ENCODE measurements at regions not wholly inside any gene's neighbourhood (a gene's known extent, or its start where the extent isn't known, plus 50 kb on each side); places are given as distances from the start of the nearest gene placed in this dataset.
A peak's percentile ranks its signal among the peaks of the same experiment; 100 is the strongest.

- no peak for TF ChIP-seq TAF1 (IDR thresholded peaks at IDR 0.05; ENCODE audit: low read depth)
- no peak for TF ChIP-seq FOXM1 (IDR thresholded peaks at IDR 0.05; ENCODE audit: borderline replicate concordance, low read depth)
- no peak for TF ChIP-seq NFIC (IDR thresholded peaks at IDR 0.05)
- no peak for TF ChIP-seq EP300 (IDR thresholded peaks at IDR 0.05; ENCODE audit: borderline replicate concordance)
- no peak for TF ChIP-seq YY1 (IDR thresholded peaks at IDR 0.05; ENCODE audit: low read depth)
- no peak for TF ChIP-seq RAD21 (IDR thresholded peaks at IDR 0.05; ENCODE audit: low read depth)
- no peak for TF ChIP-seq ZBTB7A (IDR thresholded peaks at IDR 0.05; ENCODE audit: low read depth)
- no peak for TF ChIP-seq TEAD4 (IDR thresholded peaks at IDR 0.05)
- no peak for TF ChIP-seq TCF12 (IDR thresholded peaks at IDR 0.05; ENCODE audit: low read depth)
- TF ChIP-seq USF1 (IDR thresholded peaks at IDR 0.05): no peak
- no peak for TF ChIP-seq CREB1 (IDR thresholded peaks at IDR 0.05; ENCODE audit: low read depth)
- no peak for TF ChIP-seq REST (IDR thresholded peaks at IDR 0.05; ENCODE audit: low read depth)
- no peak for TF ChIP-seq MAX (IDR thresholded peaks at IDR 0.05)
- no peak for TF ChIP-seq CEBPB (IDR thresholded peaks at IDR 0.05)
- no peak for TF ChIP-seq EGR1 (IDR thresholded peaks at IDR 0.05)
Observed at GRCh38 chr4:97360733-97361132, 782.5 kb downstream of the STPG2 start.

GRCh38 chr4:97367878-97368277, 775.4 kb downstream of the STPG2 start:
- TF ChIP-seq TEAD4 (IDR thresholded peaks at IDR 0.05): peak; percentile 60; the same call in 1 of the 2 replicates
- peak; percentile 81 for TF ChIP-seq NFIC (IDR thresholded peaks at IDR 0.05)
- no peak for TF ChIP-seq USF1 (IDR thresholded peaks at IDR 0.05)

GRCh38 chr4:97370568-97370967, 772.7 kb downstream of the STPG2 start:
- no peak for TF ChIP-seq USF1 (IDR thresholded peaks at IDR 0.05)
- TF ChIP-seq MAX (IDR thresholded peaks at IDR 0.05): no peak
- TF ChIP-seq TAF1 (IDR thresholded peaks at IDR 0.05; ENCODE audit: low read depth): no peak
- TF ChIP-seq TEAD4 (IDR thresholded peaks at IDR 0.05): no peak
- TF ChIP-seq CEBPB (IDR thresholded peaks at IDR 0.05): no peak
- no peak for TF ChIP-seq YY1 (IDR thresholded peaks at IDR 0.05; ENCODE audit: low read depth)
- TF ChIP-seq NFIC (IDR thresholded peaks at IDR 0.05): no peak
- TF ChIP-seq FOXM1 (IDR thresholded peaks at IDR 0.05; ENCODE audit: borderline replicate concordance, low read depth): no peak
- no peak for TF ChIP-seq REST (IDR thresholded peaks at IDR 0.05; ENCODE audit: low read depth)
- no peak for TF ChIP-seq EGR1 (IDR thresholded peaks at IDR 0.05)
- TF ChIP-seq CREB1 (IDR thresholded peaks at IDR 0.05; ENCODE audit: low read depth): no peak
- no peak for TF ChIP-seq RAD21 (IDR thresholded peaks at IDR 0.05; ENCODE audit: low read depth)
- TF ChIP-seq TCF12 (IDR thresholded peaks at IDR 0.05; ENCODE audit: low read depth): no peak
- no peak for TF ChIP-seq ZBTB7A (IDR thresholded peaks at IDR 0.05; ENCODE audit: low read depth)
- TF ChIP-seq EP300 (IDR thresholded peaks at IDR 0.05; ENCODE audit: borderline replicate concordance): no peak

- TF ChIP-seq MAX (IDR thresholded peaks at IDR 0.05) (no peak), EP300 (IDR thresholded peaks at IDR 0.05; ENCODE audit: borderline replicate concordance) (no peak), CREB1 (IDR thresholded peaks at IDR 0.05; ENCODE audit: low read depth) (no peak), FOXM1 (IDR thresholded peaks at IDR 0.05; ENCODE audit: borderline replicate concordance, low read depth) (no peak), CEBPB (IDR thresholded peaks at IDR 0.05) (no peak), TCF12 (IDR thresholded peaks at IDR 0.05; ENCODE audit: low read depth) (no peak), USF1 (IDR thresholded peaks at IDR 0.05) (no peak), TEAD4 (IDR thresholded peaks at IDR 0.05) (no peak), TAF1 (IDR thresholded peaks at IDR 0.05; ENCODE audit: low read depth) (no peak), ZBTB7A (IDR thresholded peaks at IDR 0.05; ENCODE audit: low read depth) (no peak), RAD21 (IDR thresholded peaks at IDR 0.05; ENCODE audit: low read depth) (no peak)
Observed at GRCh38 chr4:97374526-97374925, 768.8 kb downstream of the STPG2 start.

GRCh38 chr4:97386969-97387368, 756.3 kb downstream of the STPG2 start:
- TF ChIP-seq EP300 (IDR thresholded peaks at IDR 0.05; ENCODE audit: borderline replicate concordance) (no peak), TCF12 (IDR thresholded peaks at IDR 0.05; ENCODE audit: low read depth) (no peak), ZBTB7A (IDR thresholded peaks at IDR 0.05; ENCODE audit: low read depth) (no peak), NFIC (IDR thresholded peaks at IDR 0.05) (no peak), MAX (IDR thresholded peaks at IDR 0.05) (no peak), EGR1 (IDR thresholded peaks at IDR 0.05) (no peak), CEBPB (IDR thresholded peaks at IDR 0.05) (no peak), YY1 (IDR thresholded peaks at IDR 0.05; ENCODE audit: low read depth) (no peak), USF1 (IDR thresholded peaks at IDR 0.05) (no peak), TAF1 (IDR thresholded peaks at IDR 0.05; ENCODE audit: low read depth) (no peak), REST (IDR thresholded peaks at IDR 0.05; ENCODE audit: low read depth) (no peak), FOXM1 (IDR thresholded peaks at IDR 0.05; ENCODE audit: borderline replicate concordance, low read depth) (no peak)

All from Ishikawa (cell line).